Left renal cortex interstitium (tissue), 4 donors: ENCODE measurements at regions not wholly inside any gene's neighbourhood (a gene's known extent, or its start where the extent isn't known, plus 50 kb on each side); places are given as distances from the start of the nearest gene placed in this dataset.
"Not testable (repeated sequence)": the region's sequence is repeated elsewhere in the genome, so short reads cannot be mapped to it uniquely, and the experiment has no call there.

Experiments used
- DNase-seq, 4 donors: peaks; one replicate each; pipeline ENCODE4 v3.0.0-alpha.2; 2013; ENCODE audit warnings: low read depth in 4 of 4, low spot score in 2 of 4, missing footprints in 1 of 4

GRCh38 chr18:30839056-30839561, 203.4 kb downstream of the DSC3 start:
- not testable (repeated sequence) for DNase-seq

DNA sequence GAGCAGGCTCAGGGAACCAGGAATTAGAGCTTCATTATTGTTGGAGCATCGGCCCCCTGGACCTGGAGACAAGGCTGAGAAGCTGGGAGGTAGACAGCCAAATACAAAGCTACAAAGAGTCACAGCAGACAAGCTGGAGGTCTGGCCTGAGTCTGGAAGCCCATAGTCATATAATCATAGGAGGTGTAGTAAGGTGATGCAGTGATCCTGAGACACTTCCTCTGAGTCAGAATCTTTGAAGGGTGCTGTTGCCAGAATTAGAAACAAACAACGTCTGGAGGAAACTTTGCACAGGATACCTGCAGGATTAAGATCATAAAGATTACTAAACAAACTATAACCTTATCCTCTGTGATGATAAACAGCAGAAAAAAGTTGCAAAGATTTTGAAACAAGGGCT, 213.8 kb downstream of the DSC3 start:
- DNase-seq = no peak

- DNase-seq = no peak
These were observed 222.9 kb downstream of the DSC3 start for GRCh38 chr18:30819619-30820018.

- no peak for DNase-seq
These were observed 228.1 kb downstream of the DSC3 start for GRCh38 chr18:30814446-30814845.

DNA sequence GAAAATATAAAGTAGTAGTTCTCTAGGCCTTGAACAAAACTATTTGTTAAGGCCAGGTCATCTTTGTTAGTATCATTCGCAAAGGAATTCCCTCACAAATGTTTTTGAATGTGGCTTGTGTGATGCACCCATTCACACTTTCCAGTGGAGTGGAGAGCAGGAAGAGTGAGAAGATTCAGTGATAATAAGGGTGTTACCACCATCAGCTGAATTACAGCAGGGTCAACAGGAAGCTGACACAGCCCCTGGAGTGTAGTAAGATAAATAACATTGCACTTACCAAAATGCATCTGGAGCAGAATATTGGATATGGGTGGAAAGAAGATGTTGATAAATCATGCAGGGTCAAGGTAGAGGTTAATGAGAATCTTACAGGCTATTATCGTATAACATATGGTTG, 231.0 kb downstream of the DSC3 start:
- no peak for DNase-seq

GRCh38 chr18:30810580-30810979, 232.0 kb downstream of the DSC3 start:
- no peak for DNase-seq

DNA sequence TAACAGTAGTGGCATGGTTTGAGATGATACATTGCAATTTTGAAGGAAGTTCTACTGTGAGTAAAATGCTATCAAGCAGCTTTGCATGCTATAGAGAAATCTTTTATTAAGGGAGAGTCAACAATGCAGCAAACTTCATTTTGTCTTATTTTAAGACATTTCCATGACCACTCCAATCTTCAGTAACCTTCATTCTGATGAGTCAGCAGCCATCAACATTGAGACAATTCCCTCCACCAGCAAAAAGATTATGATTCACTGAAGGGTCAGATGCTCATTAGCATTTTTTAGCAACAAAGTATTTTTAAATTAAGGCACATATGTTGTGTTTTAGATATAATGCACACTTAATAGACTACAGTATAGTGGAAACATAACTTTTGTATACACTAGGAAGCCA, 235.7 kb downstream of the DSC3 start:
- no peak for DNase-seq

GRCh38 chr18:30800800-30801199, 241.7 kb downstream of the DSC3 start:
- no peak for DNase-seq

- no peak for DNase-seq
These were observed 250.5 kb downstream of the DSC3 start for GRCh38 chr18:30792051-30792450.

- not testable (repeated sequence) for DNase-seq
These were observed 254.0 kb downstream of the DSC3 start for GRCh38 chr18:30788411-30788991.

DNA sequence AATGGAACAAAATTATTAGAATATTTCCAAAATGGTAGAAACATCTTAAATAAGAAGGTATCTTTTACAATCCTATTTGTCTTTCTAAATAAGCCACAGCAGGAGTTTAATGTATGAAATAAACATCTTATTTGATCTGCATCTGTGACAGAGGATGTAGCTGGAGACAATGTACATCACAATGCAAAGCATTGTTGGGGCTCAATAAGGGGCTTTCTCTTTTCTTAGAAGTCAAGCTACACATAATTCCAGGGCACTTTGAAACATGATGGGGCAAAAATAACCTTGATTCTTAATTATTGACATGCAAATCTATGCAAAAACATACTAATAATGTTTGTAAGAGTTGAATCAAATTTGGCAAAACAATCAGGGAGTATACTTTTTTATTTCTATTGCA, 255.1 kb downstream of the DSC3 start:
- no peak for DNase-seq

GRCh38 chr18:30781601-30782000, 260.9 kb downstream of the DSC3 start:
- no peak for DNase-seq

GRCh38 chr18:30775629-30776028, 266.9 kb downstream of the DSC3 start:
- DNase-seq = no peak

GRCh38 chr18:30772170-30772569, 270.4 kb downstream of the DSC3 start:
- not testable (repeated sequence) for DNase-seq

GRCh38 chr18:30766053-30766452, 276.5 kb downstream of the DSC3 start:
- no peak for DNase-seq

- DNase-seq = no peak
These were observed 277.3 kb downstream of the DSC3 start for GRCh38 chr18:30765247-30765646.

DNA sequence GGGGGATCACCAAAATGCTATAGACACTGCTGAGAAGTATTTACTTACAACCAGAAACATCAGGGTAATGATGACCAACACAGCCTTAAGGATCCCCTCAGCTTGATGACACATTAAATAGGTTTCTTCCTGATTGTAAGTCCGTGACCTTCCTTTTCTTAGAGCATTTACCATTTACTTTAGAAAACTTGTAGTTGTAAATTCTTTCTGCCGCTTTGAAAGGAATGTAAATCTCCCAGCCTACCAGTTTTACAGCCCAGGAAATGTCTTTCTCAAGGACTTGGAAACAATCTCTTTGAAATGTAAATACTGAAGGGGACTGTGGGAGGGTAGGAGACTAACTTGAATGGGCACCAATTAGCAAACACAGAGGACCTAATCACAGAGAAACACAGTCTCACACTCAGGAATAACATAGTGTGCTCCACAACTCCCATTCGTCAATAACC, 278.6 kb downstream of the DSC3 start:
- peak in 3 of 4 donors; percentile 34 to 50 (median 35) for DNase-seq

- DNase-seq = no peak
These were observed 287.7 kb downstream of the DSC3 start for GRCh38 chr18:30754846-30755245.

- no peak for DNase-seq
These were observed 294.0 kb downstream of the DSC3 start for GRCh38 chr18:30748541-30748940.

DNA sequence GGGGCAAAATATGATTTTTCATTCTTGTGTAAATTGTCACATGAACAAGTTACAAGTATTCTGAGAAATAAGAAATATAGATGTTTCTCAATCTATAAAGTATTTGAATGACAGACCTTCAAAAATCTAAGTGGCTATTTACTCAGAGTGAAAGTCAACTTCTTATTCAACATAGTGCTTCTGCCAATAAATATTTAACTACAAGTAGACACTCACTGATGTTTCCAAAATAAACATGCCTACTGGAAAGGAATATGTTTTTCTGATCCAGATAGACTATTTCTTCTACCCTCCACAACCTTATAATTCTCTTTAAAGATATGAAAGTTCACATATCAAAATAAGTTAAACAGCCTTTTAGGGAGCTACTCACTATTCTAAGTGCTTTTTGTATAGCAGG, 296.3 kb downstream of the DSC3 start:
- no peak for DNase-seq

GRCh38 chr18:30743033-30743432, 299.5 kb downstream of the DSC3 start:
- DNase-seq = no peak

GRCh38 chr18:30730915-30731314, 311.6 kb downstream of the DSC3 start:
- no peak for DNase-seq

DNA sequence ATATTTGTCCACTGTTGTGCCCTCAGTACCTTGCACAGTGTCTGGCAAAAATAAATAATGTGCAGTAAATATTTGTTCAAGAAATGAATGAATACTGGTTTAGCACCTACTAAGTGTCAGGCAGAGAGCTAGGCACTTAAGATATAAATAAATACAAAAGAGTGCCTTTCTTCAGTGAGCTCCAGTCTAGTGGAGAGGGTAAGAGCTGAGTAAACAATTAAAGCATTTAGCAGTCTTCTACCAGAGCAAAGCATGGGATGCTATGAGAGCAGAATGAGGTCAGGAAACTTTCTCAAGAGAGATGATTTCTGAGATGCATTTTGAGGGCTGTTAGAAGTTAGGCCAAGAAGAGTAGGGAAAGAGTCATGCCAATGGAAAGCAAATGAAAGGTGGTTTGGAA, 314.7 kb downstream of the DSC3 start:
- DNase-seq = no peak
